ENCODE measurements at regions not wholly inside any gene's neighbourhood (a gene's known extent, or its start where the extent isn't known, plus 50 kb on each side); places are given as distances from the start of the nearest gene placed in this dataset.

GRCh38 chr21:27372381-27372780, 405.5 kb upstream of the ADAMTS5 start:
- no peak overlapping the region for H3K4me3 ChIP-seq (ENCODE audit: low read depth, low read length)
- no peak for TF ChIP-seq CTCF (IDR thresholded peaks at IDR 0.05; ENCODE audit: borderline replicate concordance, insufficient read depth, low read depth, low read length)

- no peak overlapping the region for H3K4me3 ChIP-seq (ENCODE audit: low read depth, low read length)
- TF ChIP-seq CTCF (IDR thresholded peaks at IDR 0.05; ENCODE audit: borderline replicate concordance, insufficient read depth, low read depth, low read length) = no peak
Measured at GRCh38 chr21:27371975-27372331, 405.1 kb upstream of the ADAMTS5 start.

- no peak overlapping the region for H3K4me3 ChIP-seq (ENCODE audit: low read depth, low read length)
- TF ChIP-seq CTCF (IDR thresholded peaks at IDR 0.05; ENCODE audit: borderline replicate concordance, insufficient read depth, low read depth, low read length) = no peak
Measured at GRCh38 chr21:27371115-27371974, 404.5 kb upstream of the ADAMTS5 start.

- H3K4me3 ChIP-seq (ENCODE audit: low read depth, low read length) = no peak overlapping the region
- TF ChIP-seq CTCF (IDR thresholded peaks at IDR 0.05; ENCODE audit: borderline replicate concordance, insufficient read depth, low read depth, low read length) = no peak
Measured at GRCh38 chr21:27369978-27370571, 403.2 kb upstream of the ADAMTS5 start.

- no peak overlapping the region for H3K4me3 ChIP-seq (ENCODE audit: low read depth, low read length)
- TF ChIP-seq CTCF (IDR thresholded peaks at IDR 0.05; ENCODE audit: borderline replicate concordance, insufficient read depth, low read depth, low read length) = no peak
Measured at GRCh38 chr21:27369234-27369633, 402.3 kb upstream of the ADAMTS5 start.

- H3K4me3 ChIP-seq (ENCODE audit: low read depth, low read length) = no peak overlapping the region
- TF ChIP-seq CTCF (IDR thresholded peaks at IDR 0.05; ENCODE audit: borderline replicate concordance, insufficient read depth, low read depth, low read length) = no peak
Measured at GRCh38 chr21:27366646-27367235, 399.9 kb upstream of the ADAMTS5 start.
